Stimulated activated CD8-positive, alpha-beta memory T cell treated with anti-CD3 and anti-CD28 coated beads, Interleukin-15, amount 100 ng/mL, for 24 hours (primary cell): ENCODE measurements at regions not wholly inside any gene's neighbourhood (a gene's known extent, or its start where the extent isn't known, plus 50 kb on each side); places are given as distances from the start of the nearest gene placed in this dataset.

Experiments used
- DNase-seq: peaks from one replicate; pipeline ENCODE4 v3.0.0-alpha.2; 2020; ENCODE audit warnings: low read depth

GRCh38 chr2:125042727-125043126 lies 1017.6 kb downstream of the CNTNAP5 start:
- DNase-seq: no peak

GRCh38 chr2:125070726-125071505 lies 1045.8 kb downstream of the CNTNAP5 start:
- no peak for DNase-seq

DNA sequence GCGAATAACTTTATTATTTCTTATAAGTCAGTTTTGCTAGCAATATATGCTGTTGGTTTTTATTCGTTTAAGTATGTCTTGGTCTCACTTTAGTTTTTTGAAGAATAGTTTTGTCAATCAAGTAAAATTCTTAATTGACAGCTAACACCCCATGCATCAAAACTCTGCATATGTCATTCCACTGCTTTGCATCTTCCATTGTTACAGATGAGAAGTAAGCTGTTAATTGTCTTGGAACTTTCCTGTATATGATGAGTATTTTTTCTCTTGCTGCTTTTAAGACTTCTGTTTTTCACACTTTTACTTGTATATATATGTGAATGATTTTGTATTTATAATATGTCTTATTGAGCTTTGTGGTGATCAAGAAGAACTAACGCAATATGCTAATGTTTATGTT lies 1048.4 kb downstream of the CNTNAP5 start:
- DNase-seq: no peak

DNA sequence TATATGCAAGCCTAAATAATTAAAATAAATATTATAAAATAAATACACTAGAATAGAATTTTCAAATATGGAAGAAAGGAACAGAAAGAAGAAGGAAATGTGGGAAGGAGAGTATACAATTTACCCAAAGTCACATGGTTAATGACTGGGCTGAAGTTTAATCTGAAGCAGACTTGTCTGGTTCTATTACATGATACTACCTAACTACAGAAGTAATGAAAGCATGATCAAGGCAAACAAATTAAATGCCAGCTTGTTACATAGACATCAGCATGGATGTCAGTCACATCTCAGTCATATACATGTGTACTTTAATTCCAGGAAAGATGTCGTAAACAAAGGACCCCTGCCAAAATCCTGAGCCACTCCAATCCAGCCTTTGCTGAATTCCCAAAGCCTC lies 1060.8 kb downstream of the CNTNAP5 start:
- DNase-seq: no peak

GRCh38 chr2:125086313-125087184 lies 1061.5 kb downstream of the CNTNAP5 start:
- no peak for DNase-seq

DNA sequence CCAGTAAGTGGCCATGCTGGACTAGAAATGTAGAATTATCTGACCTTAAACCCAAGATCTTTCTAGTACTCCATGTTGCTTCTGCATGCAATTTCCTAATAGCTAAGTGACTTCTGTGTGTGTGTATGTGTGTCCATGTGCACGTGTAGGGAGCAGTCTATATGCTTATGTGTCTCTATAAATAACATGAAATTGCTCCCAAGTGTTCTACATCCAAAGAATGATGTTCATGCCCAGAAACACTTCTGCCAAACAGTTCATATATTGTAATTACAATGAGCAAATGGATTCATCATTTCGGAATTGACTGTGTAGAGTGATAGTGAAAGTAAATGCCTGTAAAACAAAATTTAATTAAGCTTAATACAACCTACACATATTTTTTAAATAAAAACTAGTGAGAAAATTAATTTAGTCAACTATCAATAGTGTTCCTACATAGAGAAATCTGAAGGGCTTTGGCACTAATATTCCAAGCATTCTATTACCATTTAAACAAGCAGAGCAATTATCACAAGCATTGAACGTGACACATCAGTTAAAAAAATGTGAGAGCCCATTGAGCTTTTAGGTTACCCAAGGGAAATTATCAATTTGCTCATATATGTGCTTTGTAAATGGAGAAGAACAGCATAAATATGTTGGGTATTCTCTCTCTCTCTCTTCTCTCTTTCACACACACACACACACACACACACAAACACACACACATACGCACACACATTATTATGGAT lies 1067.4 kb downstream of the CNTNAP5 start:
- no peak for DNase-seq

DNA sequence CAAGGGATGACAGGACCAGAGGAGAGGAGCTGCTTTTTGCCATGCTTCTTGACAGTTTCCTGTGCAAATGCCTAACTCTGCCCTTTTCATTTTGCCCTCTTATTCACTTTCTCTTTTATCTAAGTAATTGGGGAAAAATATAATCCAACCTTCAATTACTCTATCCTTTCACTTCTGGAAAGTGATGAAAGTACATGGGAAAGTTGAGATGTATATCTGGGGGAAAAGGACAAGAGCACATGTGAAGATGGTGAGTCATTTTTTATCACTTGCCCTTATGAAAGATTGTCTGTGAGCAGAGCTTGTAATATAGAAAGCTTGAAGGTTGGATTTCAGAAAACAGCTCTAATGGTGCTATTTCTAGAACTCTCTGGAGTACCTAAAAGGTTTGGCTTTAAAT lies 1070.7 kb downstream of the CNTNAP5 start:
- DNase-seq: no peak

GRCh38 chr2:125106710-125107109 lies 1081.6 kb downstream of the CNTNAP5 start:
- DNase-seq: no peak

- no peak for DNase-seq
These were observed 1082.4 kb downstream of the CNTNAP5 start for GRCh38 chr2:125107446-125107845.

DNA sequence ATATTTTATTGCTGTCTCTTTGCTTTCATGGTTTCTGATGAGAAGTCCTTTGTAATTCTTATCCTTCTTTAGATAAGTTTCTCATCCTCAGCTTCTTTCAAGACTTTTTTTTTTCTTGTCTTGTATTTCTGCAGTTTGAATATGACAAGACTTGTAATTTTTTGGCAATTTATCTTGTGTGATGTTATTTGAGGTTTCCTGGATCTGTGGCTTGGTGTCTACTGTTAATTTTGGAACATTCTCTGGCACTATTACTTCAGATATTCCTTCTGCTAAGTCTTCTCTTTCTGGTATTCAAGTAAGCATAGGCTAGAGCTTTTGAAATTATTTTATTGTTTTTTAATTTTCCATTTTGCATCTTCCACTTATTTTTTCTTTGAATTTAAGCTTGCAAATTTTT lies 1083.2 kb downstream of the CNTNAP5 start:
- DNase-seq: no peak

- DNase-seq: no peak
These were observed 1100.8 kb downstream of the CNTNAP5 start for GRCh38 chr2:125125902-125126301.

DNA sequence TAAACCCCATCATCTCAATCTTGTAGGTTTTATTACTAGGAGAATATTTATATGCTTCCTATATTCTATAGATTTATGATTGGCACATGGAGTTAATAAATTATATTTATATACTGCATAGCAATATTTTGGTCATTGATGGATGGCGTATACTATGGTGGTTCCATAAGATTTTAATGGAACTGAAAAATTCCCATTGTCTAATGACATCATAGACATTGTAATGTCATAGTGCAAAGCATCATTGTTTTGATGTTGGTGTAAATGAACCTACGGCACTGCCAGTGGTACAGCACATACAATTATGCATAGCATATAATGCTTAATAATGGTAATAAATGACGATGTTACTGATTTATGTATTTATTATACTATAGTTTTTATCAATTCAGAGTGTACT lies 1135.9 kb downstream of the CNTNAP5 start:
- no peak for DNase-seq

- DNase-seq: no peak
These were observed 1142.1 kb downstream of the CNTNAP5 start for GRCh38 chr2:125167152-125167551.

GRCh38 chr2:125167820-125168219 lies 1142.7 kb downstream of the CNTNAP5 start:
- DNase-seq: no peak

DNA sequence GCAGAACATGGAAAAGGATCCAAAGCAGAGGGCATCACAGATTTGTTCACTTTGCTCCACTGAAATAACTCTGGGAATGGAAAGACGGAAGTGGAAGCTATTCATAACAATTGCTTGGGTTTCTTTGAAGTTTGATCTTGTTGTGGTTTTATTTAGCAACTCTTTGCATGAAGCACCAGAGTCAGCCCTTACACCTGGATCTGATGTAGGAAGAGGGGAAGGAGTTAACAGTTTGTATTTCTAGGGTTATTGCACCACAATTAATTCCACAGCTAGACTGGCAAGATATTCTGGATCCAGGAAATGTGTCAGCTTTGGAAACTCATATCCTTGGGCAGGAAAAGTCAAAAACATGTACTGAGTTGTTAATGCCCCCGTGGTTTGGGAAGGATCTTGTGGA lies 1143.4 kb downstream of the CNTNAP5 start:
- DNase-seq: no peak

GRCh38 chr2:125169022-125169763 lies 1144.1 kb downstream of the CNTNAP5 start:
- no peak for DNase-seq

DNA sequence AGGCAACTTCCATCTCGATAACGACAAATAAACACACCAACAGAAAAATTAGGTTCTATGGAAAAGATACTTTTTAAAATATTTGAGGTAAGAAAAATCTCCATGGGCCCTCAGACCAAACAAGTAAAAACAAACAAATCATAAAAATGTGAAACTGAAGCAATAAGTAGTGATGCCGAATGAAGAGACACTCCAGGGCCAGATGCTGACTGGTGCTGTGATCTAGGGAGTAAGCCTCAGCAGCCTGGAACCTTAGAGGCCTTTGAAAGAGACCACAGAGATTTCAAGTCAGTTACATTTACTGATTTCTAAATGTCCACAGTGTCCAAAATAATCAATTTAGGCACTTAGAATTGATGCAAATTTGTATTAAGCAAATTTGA lies 1144.7 kb downstream of the CNTNAP5 start:
- no peak for DNase-seq

GRCh38 chr2:125172181-125172580 lies 1147.1 kb downstream of the CNTNAP5 start:
- DNase-seq: no peak

DNA sequence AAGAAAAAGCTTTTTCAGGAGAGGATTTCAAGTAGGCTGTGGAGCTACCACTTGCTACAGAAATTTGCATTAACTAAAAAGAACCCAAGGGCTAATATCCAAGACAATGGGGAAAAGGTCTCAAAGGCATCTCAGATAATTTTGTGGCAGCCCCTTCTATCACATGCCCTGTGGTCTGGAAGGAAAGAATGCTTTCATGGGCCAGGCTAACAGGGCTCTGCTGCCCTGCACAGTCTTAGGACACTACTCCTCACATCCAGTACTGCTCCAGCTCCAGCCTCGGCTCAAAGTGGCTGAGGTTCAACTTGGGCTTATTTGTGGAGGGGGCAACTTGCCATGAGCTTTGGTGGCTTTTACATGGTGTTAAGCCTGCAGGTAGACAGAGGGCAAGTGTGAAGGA lies 1150.3 kb downstream of the CNTNAP5 start:
- no peak for DNase-seq

DNA sequence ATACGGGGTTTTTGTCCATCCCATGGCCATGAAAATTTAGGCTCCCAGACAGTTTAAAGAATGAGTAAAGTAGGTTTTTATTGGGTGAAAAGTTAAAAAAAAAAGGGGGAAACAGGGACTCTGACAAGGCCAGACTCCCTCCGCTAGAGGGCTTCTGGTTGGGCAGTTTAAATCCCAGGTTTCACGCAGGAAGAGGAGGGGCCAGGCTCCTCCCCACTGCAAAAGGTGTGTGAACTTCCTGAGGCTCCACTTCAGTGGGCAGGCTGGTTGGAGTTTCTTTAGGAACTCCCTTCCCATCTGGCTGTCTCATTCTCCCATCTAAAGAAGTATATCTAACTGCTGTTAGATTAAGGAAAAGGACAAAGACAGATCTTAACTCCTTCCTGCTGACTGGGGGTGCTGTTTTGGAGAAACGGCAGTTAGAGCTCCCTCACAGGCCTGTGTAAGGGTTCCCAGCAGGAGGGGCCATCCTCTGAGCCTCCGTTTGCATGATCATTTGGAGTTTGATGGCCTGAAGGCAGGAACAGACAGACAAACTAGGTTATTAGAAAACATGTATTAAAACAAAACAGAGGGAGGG lies 1160.7 kb downstream of the CNTNAP5 start:
- no peak for DNase-seq

DNA sequence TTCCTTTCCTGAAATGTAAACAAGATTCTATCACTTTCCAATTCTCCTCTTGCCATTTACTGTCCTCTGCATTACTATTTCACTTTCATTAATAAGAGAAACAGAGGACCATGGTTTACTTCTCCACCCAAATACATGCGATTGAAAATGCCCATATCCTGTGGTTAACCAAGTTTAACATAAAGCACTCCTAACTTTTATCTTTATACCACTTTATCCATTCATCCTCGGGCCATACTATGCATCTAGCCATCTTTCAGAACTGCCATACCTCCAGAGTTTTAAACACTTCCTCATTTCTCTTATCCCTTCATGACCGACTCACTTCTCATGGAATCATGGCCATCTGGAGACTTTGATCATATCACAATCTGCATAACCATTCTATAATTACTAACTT lies 1182.3 kb downstream of the CNTNAP5 start:
- DNase-seq: no peak

- no peak for DNase-seq
These were observed 1191.2 kb downstream of the CNTNAP5 start for GRCh38 chr2:125216321-125216720.
